HG02623 (cell line): ENCODE measurements at regions not wholly inside any gene's neighbourhood (a gene's known extent, or its start where the extent isn't known, plus 50 kb on each side); places are given as distances from the start of the nearest gene placed in this dataset.
"Not testable (repeated sequence)": the region's sequence is repeated elsewhere in the genome, so short reads cannot be mapped to it uniquely, and the experiment has no call there.

Experiments
- ATAC-seq: cut with Tn5 transposase; IDR thresholded peaks from one replicate; pipeline ENCODE4 v1.9.1; 2021; ENCODE audit warnings: moderate library complexity; ENCODE audit not compliant: unreplicated experiment

GRCh38 chr4:133598779-133599178, 449.7 kb downstream of the PCDH10 start:
- ATAC-seq, result no peak

DNA sequence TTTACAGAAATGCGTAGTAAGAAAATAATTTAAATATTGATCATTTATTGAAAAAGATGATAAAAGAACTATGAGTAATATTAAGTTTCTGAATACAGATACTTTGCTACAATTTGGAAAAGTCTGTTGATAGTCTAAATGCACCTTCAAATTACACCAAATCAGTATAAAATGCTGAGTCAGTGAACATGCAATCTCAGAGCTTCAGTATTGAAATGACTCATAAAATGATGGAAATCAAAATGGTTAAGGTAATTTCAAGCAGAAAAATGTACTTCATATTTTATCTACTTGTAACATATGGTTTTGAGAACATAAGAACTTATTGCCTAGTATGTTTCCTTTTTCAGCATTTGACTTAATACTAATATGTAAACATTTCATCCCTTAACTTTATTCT, 448.2 kb downstream of the PCDH10 start:
- no peak for ATAC-seq

DNA sequence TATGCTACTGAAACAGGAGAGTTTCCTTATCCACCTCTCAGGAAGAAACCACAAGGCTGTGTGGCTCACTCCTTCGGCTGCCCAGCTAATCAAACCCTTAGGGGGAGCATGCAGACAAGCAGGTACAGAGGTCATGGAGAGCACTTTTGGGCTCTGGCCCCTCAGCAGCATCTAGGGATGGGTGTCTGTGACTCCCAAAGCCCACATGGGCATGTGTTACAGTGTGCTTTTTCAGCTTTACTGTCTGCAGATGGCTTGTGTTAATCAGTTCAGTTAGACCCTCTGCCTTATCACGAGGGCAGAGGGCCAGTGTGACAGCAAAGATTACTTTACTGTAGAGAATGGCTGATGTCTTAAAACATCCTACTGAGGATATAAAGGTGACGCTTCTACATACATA, 447.4 kb downstream of the PCDH10 start:
- no peak for ATAC-seq

- no peak for ATAC-seq
These were observed 445.5 kb downstream of the PCDH10 start for GRCh38 chr4:133594390-133595207.

DNA sequence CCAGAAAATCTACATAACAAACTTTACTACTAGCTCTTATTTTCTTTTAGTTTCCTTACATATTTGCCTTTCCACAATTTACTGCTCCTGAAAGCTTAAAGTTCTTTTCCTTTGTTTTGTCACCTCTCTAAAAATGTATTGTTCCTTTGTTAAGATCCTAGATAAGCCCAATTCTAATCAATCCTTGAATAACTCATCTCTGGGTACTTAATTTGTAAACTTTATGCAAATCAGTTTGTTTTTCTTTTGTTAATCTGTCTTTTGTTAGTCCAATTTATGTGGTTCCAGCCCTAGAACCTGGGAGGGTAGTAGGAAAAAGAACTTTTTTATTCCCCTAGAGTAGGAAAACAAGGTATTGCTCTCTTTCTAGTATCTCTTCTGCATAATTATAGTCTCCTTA, 444.7 kb downstream of the PCDH10 start:
- no peak for ATAC-seq

- ATAC-seq, result no peak
These were observed 443.5 kb downstream of the PCDH10 start for GRCh38 chr4:133592591-133592990.

DNA sequence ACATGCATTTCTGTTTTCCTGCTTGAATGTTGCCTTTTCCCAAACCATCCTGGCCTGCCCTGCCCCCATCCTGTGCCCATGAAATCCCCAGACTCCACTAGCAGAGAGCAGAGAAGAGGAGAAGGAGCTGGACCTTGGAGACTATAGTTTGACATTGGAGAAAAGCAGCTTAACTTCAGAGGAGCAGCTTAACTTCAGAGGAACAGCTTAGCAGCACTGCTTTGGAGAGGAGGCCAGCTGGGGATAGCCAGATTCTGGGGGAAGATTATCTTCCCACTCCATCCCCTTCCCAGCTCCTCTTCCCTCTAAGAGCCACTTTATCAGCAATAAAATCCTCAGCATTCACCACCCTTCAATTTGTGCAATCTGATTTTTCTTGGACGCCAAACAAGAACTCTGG, 443.0 kb downstream of the PCDH10 start:
- ATAC-seq, result no peak

GRCh38 chr4:133588306-133588705, 439.2 kb downstream of the PCDH10 start:
- no peak for ATAC-seq

GRCh38 chr4:133585323-133585722, 436.2 kb downstream of the PCDH10 start:
- ATAC-seq, result no peak

- ATAC-seq, result no peak
These were observed 435.6 kb downstream of the PCDH10 start for GRCh38 chr4:133584714-133585113.

DNA sequence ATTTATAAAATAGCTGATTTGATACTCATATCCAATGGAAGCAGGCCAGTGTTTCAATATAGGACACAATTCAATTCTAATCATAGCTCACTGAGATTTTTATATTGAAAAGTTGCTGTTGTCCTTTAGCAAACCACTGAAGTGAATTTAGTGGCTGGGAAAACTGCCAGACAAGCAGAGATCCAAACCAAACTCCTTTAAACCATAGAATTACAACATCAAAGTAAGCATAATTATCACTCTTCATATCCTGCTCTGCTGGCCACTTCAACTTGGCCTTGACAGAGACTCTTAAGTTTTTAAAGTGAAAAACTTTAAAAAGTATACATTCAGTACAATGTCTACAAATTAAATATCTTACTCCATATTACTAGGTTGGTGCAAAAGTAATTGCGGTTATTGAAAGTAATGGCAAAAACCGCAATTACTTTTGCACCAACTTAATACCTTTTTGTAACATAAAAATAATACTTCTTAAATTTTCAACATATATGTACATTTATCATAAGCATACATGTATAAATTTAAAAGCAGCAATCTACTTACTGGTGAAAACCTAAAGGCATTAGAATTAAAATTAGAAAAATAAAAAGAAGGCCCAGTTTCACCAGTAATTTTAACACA, 433.0 kb downstream of the PCDH10 start:
- no peak for ATAC-seq

- no peak for ATAC-seq
These were observed 425.2 kb downstream of the PCDH10 start for GRCh38 chr4:133574248-133574647.

DNA sequence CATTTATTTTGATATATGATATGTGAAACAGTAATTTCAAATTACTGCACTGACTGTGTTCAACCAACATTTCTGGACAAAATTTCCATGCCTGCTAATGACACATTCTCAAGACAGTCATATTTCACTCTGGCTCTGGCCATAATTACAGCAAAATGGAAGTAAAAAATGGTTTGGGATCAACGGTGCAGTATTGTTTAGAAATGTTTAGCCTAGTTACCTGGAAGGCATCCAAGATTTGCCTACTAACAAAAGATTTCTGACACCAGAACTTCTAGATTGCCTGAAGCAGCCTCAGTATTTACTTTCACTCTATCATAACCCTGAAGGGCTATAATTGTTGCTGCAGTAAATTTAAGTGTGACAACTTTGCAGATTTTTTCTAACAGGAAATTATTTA, 416.3 kb downstream of the PCDH10 start:
- ATAC-seq, result no peak

- no peak for ATAC-seq
These were observed 410.9 kb downstream of the PCDH10 start for GRCh38 chr4:133559987-133560386.

DNA sequence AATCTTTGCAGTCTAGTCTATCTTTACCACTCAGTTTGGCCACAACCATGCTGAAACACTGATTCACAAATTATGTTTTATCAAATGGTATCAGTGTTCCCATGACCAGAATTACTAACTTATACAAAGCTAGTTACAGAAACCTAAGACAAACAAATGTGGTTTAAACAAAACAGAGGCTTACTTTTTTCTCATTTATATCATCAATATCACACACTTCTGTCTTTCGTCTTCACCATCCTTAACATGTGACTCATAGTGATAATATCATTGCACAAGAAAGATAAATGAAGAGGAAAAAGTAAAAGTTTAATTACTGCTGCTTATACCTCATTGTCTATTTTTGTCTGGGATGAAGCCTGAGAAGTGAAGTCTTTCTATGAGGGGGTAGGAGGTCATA, 406.6 kb downstream of the PCDH10 start:
- ATAC-seq, result no peak

- ATAC-seq, result no peak
These were observed 401.3 kb downstream of the PCDH10 start for GRCh38 chr4:133550436-133550835.

GRCh38 chr4:133544097-133544496, 395.0 kb downstream of the PCDH10 start:
- no peak for ATAC-seq

- no peak for ATAC-seq
These were observed 388.7 kb downstream of the PCDH10 start for GRCh38 chr4:133537780-133538281.

GRCh38 chr4:133534224-133534623, 385.1 kb downstream of the PCDH10 start:
- not testable (repeated sequence) for ATAC-seq

DNA sequence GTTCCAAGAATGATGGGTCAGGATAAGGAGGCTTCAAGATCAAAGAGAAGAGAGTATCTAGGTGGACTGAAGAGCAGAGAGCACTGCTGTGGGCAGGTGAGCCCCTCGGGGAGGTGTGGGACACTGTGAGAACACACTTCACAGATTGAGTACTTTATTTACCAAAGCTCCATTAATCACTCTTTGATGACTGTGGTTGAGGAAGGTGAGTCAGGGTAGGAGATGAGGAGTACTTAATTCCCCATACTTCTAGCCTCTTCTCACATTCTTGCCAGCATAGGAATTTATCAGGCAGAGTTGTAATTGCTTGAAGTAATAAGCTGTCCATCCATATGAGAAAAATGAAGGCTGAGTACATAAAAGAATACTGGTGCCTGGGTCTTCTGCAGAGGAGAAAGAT, 375.3 kb downstream of the PCDH10 start:
- no peak for ATAC-seq

DNA sequence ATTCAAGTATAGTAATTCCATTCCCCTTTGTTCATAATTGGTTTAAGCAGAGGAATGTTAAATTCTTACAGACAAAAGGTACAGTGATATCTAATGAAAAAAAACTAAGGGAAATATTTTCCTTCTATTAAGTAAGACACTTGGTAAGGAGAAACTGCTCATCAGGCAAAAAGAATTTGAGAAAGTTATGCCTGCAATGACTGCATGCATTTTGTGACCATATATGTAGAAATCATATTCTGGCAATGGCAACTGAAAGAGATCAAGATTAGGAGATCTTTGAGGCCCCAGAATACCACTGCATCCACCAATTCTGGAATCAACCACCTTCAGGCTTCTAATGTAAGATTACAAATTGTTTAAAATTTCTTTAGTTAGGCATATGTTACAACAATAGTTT, 364.8 kb downstream of the PCDH10 start:
- no peak for ATAC-seq

DNA sequence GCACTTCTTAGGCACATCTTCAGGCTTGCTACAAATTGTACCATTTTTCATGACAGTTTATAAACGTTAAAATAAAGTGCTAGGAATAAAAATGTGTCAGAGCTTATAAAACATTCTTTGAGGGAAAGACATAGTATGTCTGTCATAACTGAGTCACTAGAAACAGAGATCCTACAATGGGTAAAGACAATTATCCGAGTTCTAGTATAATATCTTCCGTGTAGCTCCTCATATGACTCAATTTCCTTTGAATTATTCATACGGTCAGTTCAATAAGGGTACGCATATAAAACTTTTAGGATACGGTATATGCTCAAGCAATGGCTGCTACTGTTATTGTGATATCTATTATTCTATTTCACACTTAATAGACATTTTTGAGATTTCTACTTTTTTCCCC, 349.1 kb downstream of the PCDH10 start:
- no peak for ATAC-seq
